Skeletal muscle tissue (tissue), 3 donors: ENCODE measurements at regions not wholly inside any gene's neighbourhood (a gene's known extent, or its start where the extent isn't known, plus 50 kb on each side); places are given as distances from the start of the nearest gene placed in this dataset.

Experiments used
- H3K27ac ChIP-seq: one replicate; pipeline ENCODE4 v1.7.0; 2013; ENCODE audit warnings: mild to moderate bottlenecking, low read depth, low read length, inconsistent platforms
- H3K27me3 ChIP-seq, 3 donors: one replicate each; pipeline ENCODE4 v1.7.0; 2013; ENCODE audit warnings: low read length in 3 of 3; ENCODE audit not compliant: control insufficient read depth in 3 of 3, insufficient read depth in 3 of 3
- H3K36me3 ChIP-seq, 3 donors: one replicate each; pipeline ENCODE4 v1.7.0; 2013; ENCODE audit warnings: low read length in 3 of 3; ENCODE audit not compliant: control insufficient read depth in 3 of 3, insufficient read depth in 3 of 3
- H3K4me1 ChIP-seq, 3 donors: one replicate each; pipeline ENCODE4 v1.7.0; 2013; ENCODE audit warnings: low read length in 3 of 3, mild to moderate bottlenecking in 3 of 3; ENCODE audit not compliant: control insufficient read depth in 3 of 3, insufficient read depth in 3 of 3
- H3K4me3 ChIP-seq, 3 donors: one replicate each; pipeline ENCODE4 v1.7.0; 2013; ENCODE audit warnings: low read length in 3 of 3
- H3K9ac ChIP-seq, 3 donors: one replicate each; pipeline ENCODE4 v1.7.0; 2013; ENCODE audit warnings: low read length in 3 of 3, mild to moderate bottlenecking in 3 of 3, moderate library complexity in 2 of 3, low read depth in 1 of 3
- H3K9me3 ChIP-seq, 3 donors: one replicate each; pipeline ENCODE4 v1.7.0; 2013; ENCODE audit warnings: low read length in 3 of 3; ENCODE audit not compliant: control insufficient read depth in 3 of 3
- donor health status: Osteomylitis.

DNA sequence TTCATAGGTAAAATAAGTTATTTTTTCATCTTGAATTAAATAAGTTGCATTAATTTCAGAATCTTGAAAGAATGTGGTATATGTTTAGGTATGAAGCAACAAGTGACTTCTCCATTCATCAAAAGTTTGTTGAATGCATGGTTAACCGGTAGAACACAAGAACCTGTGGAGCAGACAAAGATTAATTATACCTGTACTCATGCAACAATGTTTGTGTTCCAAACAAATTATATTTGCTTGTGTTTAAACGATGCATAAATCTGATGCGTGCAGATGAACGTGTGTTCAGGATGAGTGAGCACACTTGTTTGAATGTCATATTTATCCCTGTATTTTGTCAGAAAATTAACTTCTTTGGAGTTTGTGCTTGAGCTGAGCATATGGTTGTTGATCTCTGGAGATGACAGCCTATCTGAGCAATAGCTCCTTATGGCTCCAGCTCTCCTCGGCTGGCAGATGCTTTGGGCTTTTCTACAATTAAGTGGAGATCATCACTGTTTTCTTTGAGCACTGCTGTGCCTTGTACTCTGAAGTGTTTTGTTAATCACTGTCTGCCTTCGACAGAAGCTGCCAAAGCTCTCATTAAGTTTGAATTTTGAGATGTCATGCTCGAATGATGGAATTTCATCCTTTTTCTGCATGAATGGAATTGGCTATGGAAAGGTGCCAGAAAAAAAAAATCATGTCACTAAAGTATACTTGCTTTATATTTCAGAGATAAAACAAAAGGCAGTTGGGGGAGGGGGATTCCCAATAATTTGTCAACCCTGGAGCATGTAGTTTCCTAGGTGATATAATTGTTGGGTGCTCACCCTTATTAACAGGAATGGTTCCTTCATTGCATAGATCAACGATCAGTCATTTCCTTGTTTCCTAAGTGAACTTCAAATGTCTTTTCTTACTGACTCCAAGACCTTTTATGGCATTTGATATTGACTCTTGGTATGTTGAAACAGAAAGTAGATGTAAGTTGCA lies 502.5 kb upstream of the ARRDC3 start:
- Histone ChIP-seq H3K4me1 (no peaks in the 10 kb centered on the region), H3K4me3 (no peak overlapping the region), H3K36me3 (no peaks in the 10 kb centered on the region), H3K9me3 (no peaks in the 10 kb centered on the region), H3K27me3 (no peaks in the 10 kb centered on the region), H3K27ac (no peak overlapping the region), H3K9ac (no peak overlapping the region)

DNA sequence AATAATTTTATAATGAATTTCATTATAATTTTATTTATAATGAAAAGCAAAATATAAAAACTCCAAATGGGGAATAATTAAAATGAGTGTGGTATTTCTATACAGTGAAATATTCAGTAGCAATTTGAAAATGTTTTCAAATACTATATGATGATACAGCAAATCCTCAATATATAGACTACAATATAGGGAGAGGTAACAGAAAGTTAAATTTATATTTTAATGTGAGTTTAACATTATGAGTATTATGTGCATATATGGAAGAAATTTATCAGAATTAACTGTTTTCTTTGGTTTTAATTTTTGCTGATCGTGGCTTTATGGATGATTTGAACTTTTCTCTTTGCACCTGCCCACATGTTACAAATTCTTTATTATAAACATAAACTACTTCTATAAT lies 500.9 kb upstream of the ARRDC3 start:
- Histone ChIP-seq H3K27me3 (no peaks in the 10 kb centered on the region), H3K27ac (no peak overlapping the region), H3K9me3 (no peaks in the 10 kb centered on the region), H3K9ac (no peak overlapping the region), H3K36me3 (no peaks in the 10 kb centered on the region), H3K4me1 (no peaks in the 10 kb centered on the region), H3K4me3 (no peak overlapping the region)

DNA sequence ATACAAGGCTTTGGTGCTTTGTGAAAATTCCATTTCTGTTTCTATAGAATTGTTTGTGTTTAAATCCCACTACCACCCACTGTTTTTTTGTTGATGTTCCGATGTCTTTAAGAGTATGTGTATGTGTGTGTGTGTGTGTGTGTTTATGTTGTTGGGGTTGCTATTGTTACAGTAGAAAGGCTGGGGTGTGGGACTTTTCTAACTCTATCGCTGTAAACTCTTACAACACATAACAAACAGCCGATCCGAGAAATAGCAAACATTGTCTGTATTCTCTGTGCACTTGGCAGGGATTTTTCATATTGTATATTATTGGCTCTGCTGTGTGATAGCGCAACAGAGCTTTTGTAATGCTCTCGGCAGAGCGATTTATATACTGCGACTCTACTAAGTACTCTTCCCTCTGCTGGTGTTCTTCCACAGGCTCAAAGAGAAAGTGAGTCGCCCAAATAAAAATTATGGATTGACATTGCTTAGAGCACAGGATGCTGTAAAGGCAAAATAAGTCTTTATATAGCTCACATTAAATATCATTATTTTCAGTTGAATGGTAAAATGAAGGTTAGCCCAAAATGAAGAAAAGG lies 492.2 kb upstream of the ARRDC3 start:
- H3K27me3 ChIP-seq = no peaks in the 10 kb centered on the region
- H3K36me3 ChIP-seq = no peaks in the 10 kb centered on the region
- H3K9ac ChIP-seq = no peak overlapping the region
- H3K9me3 ChIP-seq = no peaks in the 10 kb centered on the region
- no peaks in the 10 kb centered on the region for H3K4me1 ChIP-seq
- no peak overlapping the region for H3K4me3 ChIP-seq
- H3K27ac ChIP-seq = no peak overlapping the region

DNA sequence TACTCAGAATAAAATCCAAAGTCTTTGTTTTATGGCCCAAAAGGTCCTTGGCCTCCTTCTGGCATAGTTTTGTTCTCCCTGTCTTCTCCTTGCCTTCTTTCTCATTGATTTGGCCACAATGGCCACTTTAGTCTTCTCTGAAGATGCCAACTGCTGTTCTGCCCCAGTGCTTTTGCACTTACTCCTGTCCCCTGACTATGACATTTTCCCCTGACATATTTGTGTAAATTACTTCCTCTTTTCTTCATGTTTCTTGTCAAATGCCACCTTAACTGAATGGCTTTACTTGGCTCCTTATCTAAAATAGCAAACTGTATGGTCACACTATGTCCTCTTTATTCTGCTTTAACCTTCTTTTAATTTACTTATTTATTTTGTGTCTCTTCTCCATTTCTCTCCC lies 484.7 kb upstream of the ARRDC3 start:
- H3K36me3 ChIP-seq = no peaks in the 10 kb centered on the region

GRCh38 chr5:91865915-91866314 lies 482.8 kb upstream of the ARRDC3 start:
- Histone ChIP-seq H3K27ac (no peak overlapping the region), H3K9ac (no peak overlapping the region), H3K4me1 (no peaks in the 10 kb centered on the region), H3K27me3 (no peaks in the 10 kb centered on the region), H3K36me3 (no peaks in the 10 kb centered on the region), H3K9me3 (no peaks in the 10 kb centered on the region), H3K4me3 (no peak overlapping the region)

More for the DNA sequence above, 484.7 kb upstream of the ARRDC3 start:
- no peak overlapping the region for H3K4me3 ChIP-seq
- H3K27ac ChIP-seq = no peak overlapping the region
- no peaks in the 10 kb centered on the region for H3K27me3 ChIP-seq
- no peaks in the 10 kb centered on the region for H3K9me3 ChIP-seq
- H3K9ac ChIP-seq = no peak overlapping the region
- no peaks in the 10 kb centered on the region for H3K4me1 ChIP-seq

DNA sequence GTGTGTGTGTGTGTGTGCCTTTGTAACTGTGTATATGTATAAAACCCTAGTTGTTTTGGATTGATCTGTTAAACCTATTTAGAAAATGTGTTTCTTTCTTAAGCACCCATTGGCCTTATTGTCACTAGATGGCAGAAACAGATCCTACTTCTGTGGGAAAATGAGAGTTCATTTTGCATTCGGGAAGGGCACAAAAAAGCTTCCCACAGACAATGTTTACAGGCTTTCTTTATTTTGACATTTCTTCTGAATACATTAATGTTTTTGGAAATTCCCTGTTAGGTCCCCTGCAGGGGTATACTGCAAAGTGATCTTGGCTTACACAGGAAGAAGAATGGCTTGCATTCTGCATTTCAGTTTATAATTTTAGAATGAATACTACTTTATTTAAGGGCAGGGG lies 481.8 kb upstream of the ARRDC3 start:
- Histone ChIP-seq H3K4me1 (no peaks in the 10 kb centered on the region), H3K4me3 (no peak overlapping the region), H3K27me3 (no peaks in the 10 kb centered on the region), H3K27ac (no peak overlapping the region), H3K9me3 (no peaks in the 10 kb centered on the region), H3K36me3 (no peaks in the 10 kb centered on the region), H3K9ac (no peak overlapping the region)

- H3K9me3 ChIP-seq = no peaks in the 10 kb centered on the region
- no peak overlapping the region for H3K4me3 ChIP-seq
- H3K4me1 ChIP-seq = no peaks in the 10 kb centered on the region
- H3K27me3 ChIP-seq = no peaks in the 10 kb centered on the region
- H3K27ac ChIP-seq = no peak overlapping the region
- H3K9ac ChIP-seq = no peak overlapping the region
- no peaks in the 10 kb centered on the region for H3K36me3 ChIP-seq
Observed at GRCh38 chr5:91851670-91852069, 468.6 kb upstream of the ARRDC3 start.

DNA sequence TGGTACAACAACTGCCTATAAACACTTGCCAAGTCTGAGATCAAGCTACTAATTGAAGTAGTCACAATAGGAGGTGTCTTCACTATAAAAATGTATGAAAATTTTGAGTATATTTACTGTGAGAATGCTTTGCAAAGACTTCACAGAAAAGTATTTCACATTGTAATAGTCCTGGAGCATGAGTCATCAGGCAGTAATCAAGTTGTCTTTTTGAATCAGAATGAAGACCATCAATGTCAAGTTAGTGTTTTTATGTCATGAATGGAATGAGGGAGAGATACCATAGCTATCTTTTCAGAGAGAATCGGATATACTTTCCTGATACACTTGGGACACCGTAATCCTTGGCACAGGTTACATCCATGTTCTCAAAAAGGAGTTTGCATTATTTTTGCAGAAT lies 466.9 kb upstream of the ARRDC3 start:
- no peaks in the 10 kb centered on the region for H3K4me1 ChIP-seq
- H3K36me3 ChIP-seq = no peaks in the 10 kb centered on the region
- H3K4me3 ChIP-seq = no peak overlapping the region
- no peaks in the 10 kb centered on the region for H3K27me3 ChIP-seq
- H3K27ac ChIP-seq = no peak overlapping the region
- no peaks in the 10 kb centered on the region for H3K9me3 ChIP-seq
- H3K9ac ChIP-seq = no peak overlapping the region

GRCh38 chr5:91849069-91849468 lies 466.0 kb upstream of the ARRDC3 start:
- no peak overlapping the region for H3K9ac ChIP-seq
- H3K27me3 ChIP-seq = no peaks in the 10 kb centered on the region
- no peaks in the 10 kb centered on the region for H3K4me1 ChIP-seq
- no peak overlapping the region for H3K4me3 ChIP-seq
- no peaks in the 10 kb centered on the region for H3K9me3 ChIP-seq
- H3K27ac ChIP-seq = no peak overlapping the region
- H3K36me3 ChIP-seq = no peaks in the 10 kb centered on the region

GRCh38 chr5:91848453-91848852 lies 465.3 kb upstream of the ARRDC3 start:
- H3K9me3 ChIP-seq = no peaks in the 10 kb centered on the region
- H3K4me3 ChIP-seq = no peak overlapping the region

More at GRCh38 chr5:91848453-91848852, 465.3 kb upstream of the ARRDC3 start:
- H3K9ac ChIP-seq = no peak overlapping the region
- no peak overlapping the region for H3K27ac ChIP-seq
- H3K4me1 ChIP-seq = no peaks in the 10 kb centered on the region
- H3K27me3 ChIP-seq = no peaks in the 10 kb centered on the region
- H3K36me3 ChIP-seq = no peaks in the 10 kb centered on the region
